Colonic mucosa (tissue), 4 donors: ENCODE measurements at regions not wholly inside any gene's neighbourhood (a gene's known extent, or its start where the extent isn't known, plus 50 kb on each side); places are given as distances from the start of the nearest gene placed in this dataset.
"Not testable (repeated sequence)": the region's sequence is repeated elsewhere in the genome, so short reads cannot be mapped to it uniquely, and the experiment has no call there.

Source experiments
- DNase-seq: peaks from one replicate; pipeline ENCODE4 v3.0.0-alpha.2; 2020
- H3K27ac ChIP-seq: fragments of 200-600 bp; one replicate; pipeline ENCODE4 v1.8.0; 2021
- H3K27me3 ChIP-seq: fragments of 200-600 bp; one replicate; pipeline ENCODE4 v1.8.0; 2021
- H3K36me3 ChIP-seq: fragments of 200-600 bp; one replicate; pipeline ENCODE4 v1.8.0; 2021
- H3K4me1 ChIP-seq: fragments of 200-600 bp; one replicate; pipeline ENCODE4 v1.8.0; 2021; ENCODE audit warnings: mild to moderate bottlenecking
- H3K4me3 ChIP-seq: fragments of 200-600 bp; one replicate; pipeline ENCODE4 v1.8.0; 2021
- H3K9ac ChIP-seq, 2 donors: one replicate each; pipeline ENCODE4 v1.7.0; 2013; ENCODE audit warnings: control low read depth in 2 of 2, low read depth in 2 of 2, low read length in 2 of 2
- H3K9me3 ChIP-seq: fragments of 200-600 bp; one replicate; pipeline ENCODE4 v1.8.0; 2021
- intact Hi-C: fragments of 100-400 bp; cut with DNase I; formaldehyde crosslinking; loops from one replicate; pipeline ENCODE4 v1.14.1; 2022
- TF ChIP-seq, protein P1 (sequence below): fragments of 200-600 bp; IDR thresholded peaks from one replicate; pipeline ENCODE4 v1.8.0; 2022; ENCODE audit warnings: antibody characterized with exemption, mild to moderate bottlenecking
- donor health status: healthy.
- donor health status: DM: no; HTN: no; CAD: no.
- donor health status: DM: no; HTN: no; CAD: no.

DNA sequence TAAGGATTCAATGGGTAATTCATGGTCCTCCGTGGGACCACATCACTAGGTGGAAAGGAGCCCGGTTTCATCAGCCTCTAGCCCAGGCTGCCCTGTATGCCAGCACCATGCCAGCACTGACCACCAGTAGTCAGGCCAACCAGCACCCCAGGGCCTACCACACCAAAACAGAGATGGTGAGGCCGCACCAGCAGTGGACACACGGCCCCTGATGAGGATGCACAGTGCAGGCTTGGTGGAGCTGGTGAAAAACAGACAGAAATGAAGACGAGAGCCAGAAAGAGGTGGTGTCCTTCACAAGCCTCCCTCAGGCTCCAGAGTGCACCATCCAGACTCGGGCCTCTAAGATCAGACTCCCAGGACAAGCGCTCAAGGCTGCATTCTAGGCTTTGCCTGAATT lies 128.2 kb downstream of the MED10 start:
- TF ChIP-seq, protein P1, sequence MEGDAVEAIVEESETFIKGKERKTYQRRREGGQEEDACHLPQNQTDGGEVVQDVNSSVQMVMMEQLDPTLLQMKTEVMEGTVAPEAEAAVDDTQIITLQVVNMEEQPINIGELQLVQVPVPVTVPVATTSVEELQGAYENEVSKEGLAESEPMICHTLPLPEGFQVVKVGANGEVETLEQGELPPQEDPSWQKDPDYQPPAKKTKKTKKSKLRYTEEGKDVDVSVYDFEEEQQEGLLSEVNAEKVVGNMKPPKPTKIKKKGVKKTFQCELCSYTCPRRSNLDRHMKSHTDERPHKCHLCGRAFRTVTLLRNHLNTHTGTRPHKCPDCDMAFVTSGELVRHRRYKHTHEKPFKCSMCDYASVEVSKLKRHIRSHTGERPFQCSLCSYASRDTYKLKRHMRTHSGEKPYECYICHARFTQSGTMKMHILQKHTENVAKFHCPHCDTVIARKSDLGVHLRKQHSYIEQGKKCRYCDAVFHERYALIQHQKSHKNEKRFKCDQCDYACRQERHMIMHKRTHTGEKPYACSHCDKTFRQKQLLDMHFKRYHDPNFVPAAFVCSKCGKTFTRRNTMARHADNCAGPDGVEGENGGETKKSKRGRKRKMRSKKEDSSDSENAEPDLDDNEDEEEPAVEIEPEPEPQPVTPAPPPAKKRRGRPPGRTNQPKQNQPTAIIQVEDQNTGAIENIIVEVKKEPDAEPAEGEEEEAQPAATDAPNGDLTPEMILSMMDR = no peak
- Histone ChIP-seq H3K27ac (no peak overlapping the region), H3K36me3 (no peaks in the 10 kb centered on the region), H3K9ac (no peak overlapping the region), H3K27me3 (no peaks in the 10 kb centered on the region), H3K9me3 (no peaks in the 10 kb centered on the region), H3K4me1 (no peaks in the 10 kb centered on the region), H3K4me3 (no peak overlapping the region)
- intact Hi-C loops = no loop called here
- no peak for DNase-seq

GRCh38 chr5:6248132-6248531 lies 130.2 kb downstream of the MED10 start:
- no peaks in the 10 kb centered on the region for H3K4me1 ChIP-seq
- TF ChIP-seq, protein P1 = no peak
- H3K9me3 ChIP-seq = no peaks in the 10 kb centered on the region
- H3K36me3 ChIP-seq = no peaks in the 10 kb centered on the region
- H3K27me3 ChIP-seq = no peaks in the 10 kb centered on the region
- H3K27ac ChIP-seq = no peak overlapping the region
- intact Hi-C loops = no loop called here
- no peak for DNase-seq
- H3K9ac ChIP-seq = no peak overlapping the region
- H3K4me3 ChIP-seq = no peak overlapping the region

- Histone ChIP-seq H3K27ac (no peak overlapping the region), H3K9ac (no peak overlapping the region), H3K9me3 (no peaks in the 10 kb centered on the region), H3K36me3 (no peaks in the 10 kb centered on the region), H3K4me1 (no peaks in the 10 kb centered on the region), H3K27me3 (no peaks in the 10 kb centered on the region), H3K4me3 (no peak overlapping the region)
- TF ChIP-seq, protein P1 = no peak
- no peak for DNase-seq
- intact Hi-C loops = no loop called here
Observed at GRCh38 chr5:6246820-6247437, 131.4 kb downstream of the MED10 start.

DNA sequence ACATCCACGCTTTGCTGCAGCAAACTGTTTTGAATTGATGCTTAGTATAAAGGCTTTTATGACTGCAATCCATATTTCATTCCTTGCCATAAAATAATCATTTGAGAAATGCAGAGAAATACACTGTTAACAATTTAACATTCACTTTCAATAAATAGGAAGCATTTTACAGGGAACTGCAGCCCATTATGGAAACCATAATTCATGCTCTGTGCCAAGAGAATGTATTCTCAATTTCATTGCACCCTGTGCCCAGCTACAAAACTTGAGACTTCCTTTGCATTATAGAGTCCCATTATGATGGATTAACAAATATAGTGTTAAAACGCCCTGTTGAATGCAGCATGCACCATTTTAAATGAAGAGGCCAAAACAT lies 134.0 kb downstream of the MED10 start:
- DNase-seq = no peak
- H3K9me3 ChIP-seq = no peaks in the 10 kb centered on the region
- no peak overlapping the region for H3K27ac ChIP-seq
- H3K4me1 ChIP-seq = no peaks in the 10 kb centered on the region
- no peaks in the 10 kb centered on the region for H3K27me3 ChIP-seq
- intact Hi-C loops = no loop called here
- no peaks in the 10 kb centered on the region for H3K36me3 ChIP-seq
- TF ChIP-seq, protein P1 = no peak
- H3K4me3 ChIP-seq = no peak overlapping the region
- no peak overlapping the region for H3K9ac ChIP-seq

GRCh38 chr5:6243706-6244338 lies 134.5 kb downstream of the MED10 start:
- Histone ChIP-seq H3K27ac (no peak overlapping the region), H3K9ac (no peak overlapping the region), H3K4me1 (no peaks in the 10 kb centered on the region), H3K27me3 (no peaks in the 10 kb centered on the region), H3K36me3 (no peaks in the 10 kb centered on the region), H3K4me3 (no peak overlapping the region), H3K9me3 (no peaks in the 10 kb centered on the region)
- TF ChIP-seq, protein P1 = no peak
- DNase-seq = no peak
- intact Hi-C loops = no loop called here

DNA sequence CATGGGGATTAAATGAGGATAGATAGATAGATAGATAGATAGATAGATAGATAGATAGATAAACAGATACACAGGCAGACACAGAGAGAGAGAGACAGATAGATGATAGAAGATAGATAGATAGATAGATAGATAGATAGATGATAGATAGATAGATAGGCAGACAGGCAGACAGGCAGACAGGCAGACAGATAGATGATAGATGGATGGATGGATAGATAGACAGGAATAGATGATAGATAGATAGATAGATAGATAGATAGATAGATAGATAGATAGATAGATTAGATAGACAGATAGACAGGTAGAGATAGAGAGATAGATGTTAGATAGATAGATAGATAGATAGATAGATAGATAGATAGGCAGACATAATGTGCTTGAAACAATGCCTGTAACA lies 137.3 kb downstream of the MED10 start:
- intact Hi-C loops, H3K9ac ChIP-seq, H3K4me1 ChIP-seq: not testable (repeated sequence)

More for the DNA sequence above, 137.3 kb downstream of the MED10 start:
- not testable (repeated sequence) for H3K36me3 ChIP-seq, H3K27me3 ChIP-seq, H3K4me3 ChIP-seq, H3K9me3 ChIP-seq, DNase-seq, H3K27ac ChIP-seq
